ENCODE measurements at regions not wholly inside any gene's neighbourhood (a gene's known extent, or its start where the extent isn't known, plus 50 kb on each side); places are given as distances from the start of the nearest gene placed in this dataset.

DNA sequence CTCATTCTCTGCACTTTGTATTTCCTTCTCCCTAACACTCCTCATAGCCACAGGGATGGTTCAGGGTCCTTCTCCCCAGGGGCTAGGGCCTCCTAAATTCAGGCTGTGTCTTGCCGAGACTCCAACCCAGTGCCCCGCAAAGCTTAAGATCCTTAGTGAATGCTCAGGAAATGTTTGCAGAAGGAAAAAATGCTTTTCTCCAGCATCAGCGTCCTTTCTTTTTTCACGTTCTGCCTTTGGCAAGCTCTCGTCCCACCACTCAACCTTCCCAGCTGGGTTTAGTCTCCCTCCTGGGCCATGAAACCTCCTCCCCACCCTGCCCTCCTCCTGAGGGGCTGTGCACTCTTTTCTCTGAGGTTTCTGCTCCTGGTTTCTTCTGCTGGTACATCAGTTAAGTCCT lies 503.8 kb upstream of the B3GAT1 start:
- H3K27me3 ChIP-seq (ENCODE audit: insufficient read depth, low read length) = no peaks in the 10 kb centered on the region
- TF ChIP-seq, protein P1, sequence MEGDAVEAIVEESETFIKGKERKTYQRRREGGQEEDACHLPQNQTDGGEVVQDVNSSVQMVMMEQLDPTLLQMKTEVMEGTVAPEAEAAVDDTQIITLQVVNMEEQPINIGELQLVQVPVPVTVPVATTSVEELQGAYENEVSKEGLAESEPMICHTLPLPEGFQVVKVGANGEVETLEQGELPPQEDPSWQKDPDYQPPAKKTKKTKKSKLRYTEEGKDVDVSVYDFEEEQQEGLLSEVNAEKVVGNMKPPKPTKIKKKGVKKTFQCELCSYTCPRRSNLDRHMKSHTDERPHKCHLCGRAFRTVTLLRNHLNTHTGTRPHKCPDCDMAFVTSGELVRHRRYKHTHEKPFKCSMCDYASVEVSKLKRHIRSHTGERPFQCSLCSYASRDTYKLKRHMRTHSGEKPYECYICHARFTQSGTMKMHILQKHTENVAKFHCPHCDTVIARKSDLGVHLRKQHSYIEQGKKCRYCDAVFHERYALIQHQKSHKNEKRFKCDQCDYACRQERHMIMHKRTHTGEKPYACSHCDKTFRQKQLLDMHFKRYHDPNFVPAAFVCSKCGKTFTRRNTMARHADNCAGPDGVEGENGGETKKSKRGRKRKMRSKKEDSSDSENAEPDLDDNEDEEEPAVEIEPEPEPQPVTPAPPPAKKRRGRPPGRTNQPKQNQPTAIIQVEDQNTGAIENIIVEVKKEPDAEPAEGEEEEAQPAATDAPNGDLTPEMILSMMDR (IDR thresholded peaks at IDR 0.05; ENCODE audit: low read length) = no peak
- TF ChIP-seq EZH2 (IDR thresholded peaks at IDR 0.05; ENCODE audit: borderline replicate concordance, low read length) = no peak
- no peak overlapping the region for H3K9ac ChIP-seq (ENCODE audit: low read length)
- H4K20me1 ChIP-seq (ENCODE audit: insufficient read depth, low read length) = no peaks in the 10 kb centered on the region
- no peak overlapping the region for H3K27ac ChIP-seq (ENCODE audit: low read depth, low read length, poor library complexity, severe bottlenecking)
- H3K4me1 ChIP-seq (ENCODE audit: insufficient read depth, low read length, severe bottlenecking) = no peaks in the 10 kb centered on the region
- no peaks in the 10 kb centered on the region for H3F3A ChIP-seq (ENCODE audit: insufficient read depth, low read length)
- no peak overlapping the region for H3K4me2 ChIP-seq (ENCODE audit: low read length)
- H3K9me2 ChIP-seq (ENCODE audit: low read depth, low read length) = no peaks in the 10 kb centered on the region
- no peaks in the 10 kb centered on the region for H3K36me3 ChIP-seq (ENCODE audit: insufficient read depth, low read length)
- no peaks in the 10 kb centered on the region for H3K9me3 ChIP-seq (ENCODE audit: low read length)
- H3K79me2 ChIP-seq (ENCODE audit: insufficient read depth, low read length) = no peaks in the 10 kb centered on the region
- no peak overlapping the region for H3K4me3 ChIP-seq (ENCODE audit: low read depth, low read length, poor library complexity, severe bottlenecking)
- H2AFZ ChIP-seq (ENCODE audit: low read length) = no peak overlapping the region

DNA sequence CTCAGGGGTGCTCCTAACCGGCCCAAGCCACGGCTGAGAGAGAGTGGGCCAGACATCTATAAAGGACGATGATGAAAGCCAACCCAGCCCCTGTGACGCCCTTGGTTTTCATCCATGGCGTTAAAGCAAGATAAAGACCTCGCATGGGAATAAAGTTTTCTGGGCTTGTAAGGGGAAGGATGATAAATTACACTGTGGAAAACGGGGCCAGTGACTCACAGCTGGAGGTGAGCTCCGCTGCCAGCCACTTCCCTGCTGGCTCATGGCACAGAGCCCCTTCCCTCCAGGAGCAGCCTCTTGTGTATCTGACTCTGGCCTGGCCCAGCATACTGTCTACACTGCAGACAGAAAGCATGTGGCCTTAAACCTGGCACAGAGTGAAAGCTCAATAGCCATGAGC lies 503.2 kb upstream of the B3GAT1 start:
- no peaks in the 10 kb centered on the region for H3K79me2 ChIP-seq (ENCODE audit: insufficient read depth, low read length)

DNA sequence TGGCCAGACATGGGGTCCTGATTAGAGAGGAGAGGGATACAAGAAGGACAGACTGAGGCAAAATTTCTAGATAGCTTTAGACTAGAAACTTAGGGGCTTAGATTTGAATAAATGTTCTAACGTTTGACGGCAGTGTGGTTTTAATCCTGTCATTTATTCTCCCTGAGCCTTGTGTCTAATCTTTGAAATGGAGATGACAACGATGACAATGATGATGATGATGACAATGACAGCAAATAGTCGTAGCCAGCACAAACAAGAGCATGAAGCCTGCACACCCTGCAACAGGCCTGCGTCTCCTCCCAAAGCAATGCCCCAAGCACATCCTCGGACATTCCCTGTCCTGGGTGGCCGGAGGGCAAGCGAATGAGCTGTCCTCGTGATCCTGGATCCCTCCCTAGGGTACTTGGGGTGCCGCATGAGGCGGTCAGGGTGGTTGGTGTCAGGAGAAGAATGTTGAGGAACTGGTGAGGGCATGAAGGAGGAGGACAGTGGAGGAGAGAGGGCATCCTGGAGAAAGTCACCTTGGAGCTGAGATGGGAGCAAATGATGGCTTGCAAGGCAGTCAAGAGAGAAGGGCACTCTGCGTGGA lies 502.1 kb upstream of the B3GAT1 start:
- H3F3A ChIP-seq (ENCODE audit: insufficient read depth, low read length) = no peaks in the 10 kb centered on the region
- no peaks in the 10 kb centered on the region for H3K27me3 ChIP-seq (ENCODE audit: insufficient read depth, low read length)
- no peak overlapping the region for H3K4me3 ChIP-seq (ENCODE audit: low read depth, low read length, poor library complexity, severe bottlenecking)
- TF ChIP-seq, protein P1 (IDR thresholded peaks at IDR 0.05; ENCODE audit: low read length) = no peak
- TF ChIP-seq EZH2 (IDR thresholded peaks at IDR 0.05; ENCODE audit: borderline replicate concordance, low read length) = no peak
- H4K20me1 ChIP-seq (ENCODE audit: insufficient read depth, low read length) = no peaks in the 10 kb centered on the region
- no peak overlapping the region for H3K4me2 ChIP-seq (ENCODE audit: low read length)
- no peak overlapping the region for H3K27ac ChIP-seq (ENCODE audit: low read depth, low read length, poor library complexity, severe bottlenecking)
- no peaks in the 10 kb centered on the region for H3K9me3 ChIP-seq (ENCODE audit: low read length)
- H3K9ac ChIP-seq (ENCODE audit: low read length) = no peak overlapping the region
- H3K4me1 ChIP-seq (ENCODE audit: insufficient read depth, low read length, severe bottlenecking) = no peaks in the 10 kb centered on the region
- no peaks in the 10 kb centered on the region for H3K79me2 ChIP-seq (ENCODE audit: insufficient read depth, low read length)
- H3K9me2 ChIP-seq (ENCODE audit: low read depth, low read length) = no peaks in the 10 kb centered on the region
- H3K36me3 ChIP-seq (ENCODE audit: insufficient read depth, low read length) = no peaks in the 10 kb centered on the region
- no peak overlapping the region for H2AFZ ChIP-seq (ENCODE audit: low read length)

More for the DNA sequence above, 503.2 kb upstream of the B3GAT1 start:
- Histone ChIP-seq H3K4me1 (ENCODE audit: insufficient read depth, low read length, severe bottlenecking) (no peaks in the 10 kb centered on the region), H3K9me3 (ENCODE audit: low read length) (no peaks in the 10 kb centered on the region), H3K4me2 (ENCODE audit: low read length) (no peak overlapping the region), H3K27me3 (ENCODE audit: insufficient read depth, low read length) (no peaks in the 10 kb centered on the region), H3K9me2 (ENCODE audit: low read depth, low read length) (no peaks in the 10 kb centered on the region), H3F3A (ENCODE audit: insufficient read depth, low read length) (no peaks in the 10 kb centered on the region), H4K20me1 (ENCODE audit: insufficient read depth, low read length) (no peaks in the 10 kb centered on the region), H3K36me3 (ENCODE audit: insufficient read depth, low read length) (no peaks in the 10 kb centered on the region), H3K9ac (ENCODE audit: low read length) (no peak overlapping the region), H3K4me3 (ENCODE audit: low read depth, low read length, poor library complexity, severe bottlenecking) (no peak overlapping the region), H2AFZ (ENCODE audit: low read length) (no peak overlapping the region), H3K27ac (ENCODE audit: low read depth, low read length, poor library complexity, severe bottlenecking) (no peak overlapping the region)
- TF ChIP-seq, protein P1 (IDR thresholded peaks at IDR 0.05; ENCODE audit: low read length) = no peak
- no peak for TF ChIP-seq EZH2 (IDR thresholded peaks at IDR 0.05; ENCODE audit: borderline replicate concordance, low read length)

All from OCI-LY1 (cell line).